HEK293 (cell line): ENCODE measurements at regions not wholly inside any gene's neighbourhood (a gene's known extent, or its start where the extent isn't known, plus 50 kb on each side); places are given as distances from the start of the nearest gene placed in this dataset.

Experiments
- CTCF ChIA-PET: fragments of 350-600 bp; formaldehyde crosslinking; extraction: SDS; loops from one replicate; lab custom pipeline; 2021; ENCODE audit warnings: antibody characterized with exemption; lab: Yijun Ruan, JAX
- POLR2A ChIA-PET: fragments of 300-600 bp; formaldehyde crosslinking; extraction: SDS; loops from one replicate; lab custom pipeline; 2020; ENCODE audit warnings: antibody characterized with exemption, inconsistent platforms; lab: Yijun Ruan, JAX
- H3K27ac ChIP-seq: fragments of 200-500 bp; sonication (Bioruptor generic); 2 replicates; pipeline ENCODE4 v1.5.1; 2014; ENCODE audit warnings: low read depth, low read length, control low read depth, inconsistent platforms; ENCODE audit errors: extremely low read depth
- H3K36me3 ChIP-seq, 2 experiments: fragments of 200-500 bp in 1 of 2; sonication (Bioruptor generic) in 1 of 2; 1 replicate in 1 of 2; 2 replicates in 1 of 2; pipeline ENCODE4 v1.5.1; 2014 to 2017; ENCODE audit warnings: inconsistent platforms in 2 of 2, low read length in 2 of 2; ENCODE audit not compliant: control insufficient read depth in 2 of 2, insufficient read depth in 1 of 2
- H3K4me1 ChIP-seq: fragments of 200-500 bp; sonication (Bioruptor generic); 2 replicates; pipeline ENCODE4 v1.5.1; 2014; ENCODE audit warnings: mild to moderate bottlenecking, low read length, inconsistent platforms; ENCODE audit not compliant: control insufficient read depth, insufficient read depth
- H3K4me3 ChIP-seq: 2 replicates; pipeline ENCODE4 v1.5.1; 2011; ENCODE audit warnings: low read depth, mild to moderate bottlenecking, control low read depth, low read length, moderate library complexity
- H3K9me3 ChIP-seq: fragments of 200-500 bp; sonication (Bioruptor generic); 2 replicates; pipeline ENCODE4 v1.5.1; 2014; ENCODE audit warnings: low read depth, low read length, inconsistent platforms; ENCODE audit not compliant: control insufficient read depth, insufficient read depth
- AEBP2 ChIP-seq: fragments of 450-650 bp; formaldehyde crosslinking; IDR thresholded peaks from 2 replicates; pipeline ENCODE4 v1.5.1; 2016; ENCODE audit warnings: missing biosample characterization, missing genetic modification characterization, borderline replicate concordance
- HIC1 ChIP-seq: fragments of 450-650 bp; formaldehyde crosslinking; IDR thresholded peaks from 2 replicates; pipeline ENCODE4 v1.5.1; 2016; ENCODE audit warnings: missing biosample characterization, missing genetic modification characterization
- KLF1 ChIP-seq: fragments of 450-650 bp; formaldehyde crosslinking; IDR thresholded peaks from 2 replicates; pipeline ENCODE4 v1.5.1; 2016; ENCODE audit warnings: missing biosample characterization, missing genetic modification characterization
- KLF10 ChIP-seq: fragments of 450-650 bp; IDR thresholded peaks from 2 replicates; pipeline ENCODE4 v1.5.1; 2018; ENCODE audit warnings: missing biosample characterization, mild to moderate bottlenecking, missing genetic modification characterization
- REPIN1 ChIP-seq: fragments of 450-650 bp; formaldehyde crosslinking; IDR thresholded peaks from 2 replicates; pipeline ENCODE4 v1.5.1; 2017; ENCODE audit warnings: missing biosample characterization, missing genetic modification characterization, low read depth
- SALL2 ChIP-seq: fragments of 450-650 bp; formaldehyde crosslinking; IDR thresholded peaks from 2 replicates; pipeline ENCODE4 v1.5.0; 2017; ENCODE audit warnings: missing biosample characterization, mild to moderate bottlenecking, missing genetic modification characterization, borderline replicate concordance
- ZBTB1 ChIP-seq: fragments of 450-650 bp; formaldehyde crosslinking; IDR thresholded peaks from 2 replicates; pipeline ENCODE4 v1.5.1; 2016; ENCODE audit warnings: missing biosample characterization, missing genetic modification characterization
- ZBTB20 ChIP-seq: fragments of 450-650 bp; formaldehyde crosslinking; IDR thresholded peaks from 2 replicates; pipeline ENCODE4 v1.5.1; 2016; ENCODE audit warnings: missing biosample characterization, missing genetic modification characterization
- ZNF24 ChIP-seq: fragments of 450-650 bp; formaldehyde crosslinking; IDR thresholded peaks from 2 replicates; pipeline ENCODE4 v1.5.1; 2016; ENCODE audit warnings: missing biosample characterization, missing genetic modification characterization
- ZNF292 ChIP-seq: fragments of 450-650 bp; formaldehyde crosslinking; IDR thresholded peaks from 2 replicates; pipeline ENCODE4 v1.5.1; 2016; ENCODE audit warnings: low read depth, missing biosample characterization, missing genetic modification characterization, borderline replicate concordance
- ZNF324 ChIP-seq: fragments of 450-650 bp; formaldehyde crosslinking; IDR thresholded peaks from 2 replicates; pipeline ENCODE4 v1.5.1; 2016; ENCODE audit warnings: missing biosample characterization, missing genetic modification characterization
- ZNF335 ChIP-seq: fragments of 450-650 bp; formaldehyde crosslinking; conservative IDR thresholded peaks from 2 replicates; pipeline ENCODE4 v1.5.1; 2016; ENCODE audit warnings: missing biosample characterization, missing genetic modification characterization
- ZNF37A ChIP-seq: fragments of 450-650 bp; IDR thresholded peaks from 2 replicates; pipeline ENCODE4 v1.5.1; 2018; ENCODE audit warnings: missing biosample characterization, missing genetic modification characterization
- ZNF416 ChIP-seq: fragments of 450-650 bp; formaldehyde crosslinking; IDR thresholded peaks from 2 replicates; pipeline ENCODE4 v1.5.1; 2016; ENCODE audit warnings: missing biosample characterization, missing genetic modification characterization
- ZNF473 ChIP-seq: fragments of 450-650 bp; formaldehyde crosslinking; IDR thresholded peaks from 2 replicates; pipeline ENCODE4 v1.5.1; 2017; ENCODE audit warnings: missing biosample characterization, missing genetic modification characterization
- ZNF621 ChIP-seq: fragments of 450-650 bp; formaldehyde crosslinking; IDR thresholded peaks from 2 replicates; pipeline ENCODE4 v1.5.1; 2017; ENCODE audit warnings: missing biosample characterization, missing genetic modification characterization
- ZNF639 ChIP-seq: fragments of 450-650 bp; formaldehyde crosslinking; IDR thresholded peaks from 2 replicates; pipeline ENCODE4 v1.5.1; 2016; ENCODE audit warnings: missing biosample characterization, missing genetic modification characterization
- ZNF664 ChIP-seq: fragments of 450-650 bp; formaldehyde crosslinking; IDR thresholded peaks from 2 replicates; pipeline ENCODE4 v1.5.1; 2016; ENCODE audit warnings: missing biosample characterization, missing genetic modification characterization
- ZNF747 ChIP-seq: fragments of 450-650 bp; formaldehyde crosslinking; IDR thresholded peaks from 2 replicates; pipeline ENCODE4 v1.5.1; 2016; ENCODE audit warnings: missing biosample characterization, missing genetic modification characterization
- ZNF768 ChIP-seq: fragments of 450-650 bp; formaldehyde crosslinking; IDR thresholded peaks from 2 replicates; pipeline ENCODE4 v1.5.1; 2018; ENCODE audit warnings: missing biosample characterization, mild to moderate bottlenecking, missing genetic modification characterization
- ZNF830 ChIP-seq: fragments of 450-650 bp; IDR thresholded peaks from 2 replicates; pipeline ENCODE4 v1.5.0; 2018; ENCODE audit warnings: missing biosample characterization, missing genetic modification characterization, low read depth, mild to moderate bottlenecking, moderate library complexity
- TF ChIP-seq, protein P1 (sequence below): fragments of 450-650 bp; formaldehyde crosslinking; IDR thresholded peaks from 2 replicates; pipeline ENCODE4 v1.5.1; 2016; ENCODE audit warnings: missing biosample characterization, missing genetic modification characterization
- TF ChIP-seq, protein P2 (sequence below): fragments of 450-650 bp; formaldehyde crosslinking; IDR thresholded peaks from 2 replicates; pipeline ENCODE4 v1.5.1; 2017; ENCODE audit warnings: missing biosample characterization, missing genetic modification characterization
- TF ChIP-seq, protein P3 (sequence below): fragments of 450-650 bp; formaldehyde crosslinking; IDR thresholded peaks from 2 replicates; pipeline ENCODE4 v1.5.1; 2017; ENCODE audit warnings: missing biosample characterization, missing genetic modification characterization

GRCh38 chr7:25550149-25550548 lies 321.9 kb upstream of the NPVF start (continued):
- TF ChIP-seq, protein P1, sequence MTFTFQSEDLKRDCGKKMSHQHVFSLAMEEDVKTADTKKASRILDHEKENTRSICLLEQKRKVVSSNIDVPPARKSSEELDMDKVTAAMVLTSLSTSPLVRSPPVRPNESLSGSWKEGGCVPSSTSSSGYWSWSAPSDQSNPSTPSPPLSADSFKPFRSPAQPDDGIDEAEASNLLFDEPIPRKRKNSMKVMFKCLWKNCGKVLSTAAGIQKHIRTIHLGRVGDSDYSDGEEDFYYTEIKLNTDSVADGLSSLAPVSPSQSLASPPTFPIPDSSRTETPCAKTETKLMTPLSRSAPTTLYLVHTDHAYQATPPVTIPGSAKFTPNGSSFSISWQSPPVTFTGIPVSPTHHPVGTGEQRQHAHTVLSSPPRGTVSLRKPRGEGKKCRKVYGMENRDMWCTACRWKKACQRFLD (tag by site-specific recombination) = no peak
- TF ChIP-seq, protein P2, sequence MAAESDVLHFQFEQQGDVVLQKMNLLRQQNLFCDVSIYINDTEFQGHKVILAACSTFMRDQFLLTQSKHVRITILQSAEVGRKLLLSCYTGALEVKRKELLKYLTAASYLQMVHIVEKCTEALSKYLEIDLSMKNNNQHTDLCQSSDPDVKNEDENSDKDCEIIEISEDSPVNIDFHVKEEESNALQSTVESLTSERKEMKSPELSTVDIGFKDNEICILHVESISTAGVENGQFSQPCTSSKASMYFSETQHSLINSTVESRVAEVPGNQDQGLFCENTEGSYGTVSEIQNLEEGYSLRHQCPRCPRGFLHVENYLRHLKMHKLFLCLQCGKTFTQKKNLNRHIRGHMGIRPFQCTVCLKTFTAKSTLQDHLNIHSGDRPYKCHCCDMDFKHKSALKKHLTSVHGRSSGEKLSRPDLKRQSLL = no peak
- no peak for TF ChIP-seq ZNF747
- no peak for TF ChIP-seq HIC1 (tag by site-specific recombination)
- no peak for TF ChIP-seq REPIN1 (tag by site-specific recombination)
- no peak for TF ChIP-seq ZNF621 (tag by site-specific recombination)
- TF ChIP-seq ZNF37A (tag by site-specific recombination) = no peak
- no peak for TF ChIP-seq KLF1 (tag by site-specific recombination)
- no peak for TF ChIP-seq ZNF335 (tag by site-specific recombination)
- TF ChIP-seq, all 188 proteins: peak for 0

DNA sequence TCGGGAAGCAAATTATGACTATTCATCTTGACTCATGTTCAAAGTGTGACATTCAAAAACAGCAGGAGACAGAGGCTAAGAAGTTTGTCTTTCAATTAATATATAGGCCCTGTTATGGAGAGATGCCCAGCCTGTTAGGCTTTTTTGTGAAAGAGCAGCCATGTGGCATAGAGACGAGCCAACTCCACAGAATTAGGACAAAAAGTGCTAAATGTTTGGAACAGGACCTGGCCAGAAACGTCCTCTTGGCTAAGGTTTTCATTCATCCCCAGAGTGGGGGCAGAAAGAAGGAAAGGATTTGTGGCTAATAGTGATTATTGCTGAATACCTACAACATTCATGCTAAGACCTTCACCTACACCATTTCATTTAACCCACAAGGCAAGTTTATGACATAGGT lies 324.7 kb upstream of the NPVF start:
- Histone ChIP-seq H3K36me3 (no peaks in the 10 kb centered on the region), H3K4me3 (no peak overlapping the region), H3K27ac (no peak overlapping the region)
- CTCF ChIA-PET = interaction anchor here (0.9 kb wide), 1 partner anchor 13 kb away, joined by 4 read pairs; no protein-coding TSS in a partner anchor
- TF ChIP-seq ZNF830 (tag by site-specific recombination) (no peak), ZNF24 (tag by site-specific recombination) (no peak), ZNF416 (tag by site-specific recombination) (no peak)
- TF ChIP-seq, all 188 proteins: peak for 0
- no peaks in the 10 kb centered on the region for H3K9me3 ChIP-seq
- H3K4me1 ChIP-seq = no peaks in the 10 kb centered on the region
- POLR2A ChIA-PET = no interaction called here

DNA sequence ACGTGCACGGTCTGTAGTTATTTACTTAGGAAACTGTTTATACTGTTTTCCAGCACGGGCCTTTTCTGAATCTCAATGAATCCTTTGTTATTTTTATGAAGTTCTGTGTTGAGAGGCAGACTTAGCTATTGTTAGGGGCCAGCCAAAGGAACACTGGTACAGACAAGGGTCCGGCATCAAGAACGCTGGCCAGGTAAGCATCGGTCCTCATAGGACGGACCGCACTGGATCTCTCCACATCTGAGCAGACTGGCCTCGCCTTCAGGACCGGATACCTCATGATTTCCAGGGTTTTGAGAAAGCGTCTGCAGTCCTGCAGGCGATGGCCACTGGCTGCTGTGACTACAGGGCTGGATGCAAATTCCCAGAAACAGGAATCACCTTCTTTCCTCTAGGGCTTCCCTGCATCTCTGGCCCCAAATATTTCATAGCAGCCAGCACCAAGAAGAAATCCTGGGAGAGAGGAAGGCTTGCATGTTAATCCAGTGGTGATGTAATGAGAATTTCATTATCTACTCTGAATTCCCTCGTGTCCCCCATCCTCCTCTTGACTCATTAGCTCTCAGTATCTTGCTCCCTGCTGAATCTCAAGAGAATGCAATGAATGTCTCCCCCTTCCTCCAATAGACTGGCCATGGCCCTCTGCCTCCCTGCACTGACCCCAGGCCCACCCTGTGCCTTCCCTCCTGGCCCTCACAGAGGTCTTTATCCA lies 325.4 kb upstream of the NPVF start:
- no peaks in the 10 kb centered on the region for H3K4me1 ChIP-seq
- H3K27ac ChIP-seq = no peak overlapping the region
- ChIA-PET CTCF (interaction anchor here (0.9 kb wide), 1 partner anchor 12 kb away, joined by 4 read pairs; no protein-coding TSS in a partner anchor), POLR2A (no interaction called here)
- H3K9me3 ChIP-seq = no peaks in the 10 kb centered on the region
- H3K4me3 ChIP-seq = no peak overlapping the region
- H3K36me3 ChIP-seq = no peaks in the 10 kb centered on the region
- TF ChIP-seq ZNF639 (tag by site-specific recombination) (no peak), ZNF473 (tag by site-specific recombination) (no peak), ZNF324 (tag by site-specific recombination) (no peak), SALL2 (tag by site-specific recombination) (no peak), ZNF830 (tag by site-specific recombination) (no peak), ZNF292 (tag by site-specific recombination) (no peak), ZNF664 (tag by site-specific recombination) (no peak), ZNF335 (tag by site-specific recombination) (no peak), AEBP2 (no peak), ZBTB20 (tag by site-specific recombination) (no peak), ZBTB1 (tag by site-specific recombination) (no peak), ZNF768 (tag by site-specific recombination) (no peak), KLF10 (tag by site-specific recombination) (no peak)
- TF ChIP-seq, protein P3, sequence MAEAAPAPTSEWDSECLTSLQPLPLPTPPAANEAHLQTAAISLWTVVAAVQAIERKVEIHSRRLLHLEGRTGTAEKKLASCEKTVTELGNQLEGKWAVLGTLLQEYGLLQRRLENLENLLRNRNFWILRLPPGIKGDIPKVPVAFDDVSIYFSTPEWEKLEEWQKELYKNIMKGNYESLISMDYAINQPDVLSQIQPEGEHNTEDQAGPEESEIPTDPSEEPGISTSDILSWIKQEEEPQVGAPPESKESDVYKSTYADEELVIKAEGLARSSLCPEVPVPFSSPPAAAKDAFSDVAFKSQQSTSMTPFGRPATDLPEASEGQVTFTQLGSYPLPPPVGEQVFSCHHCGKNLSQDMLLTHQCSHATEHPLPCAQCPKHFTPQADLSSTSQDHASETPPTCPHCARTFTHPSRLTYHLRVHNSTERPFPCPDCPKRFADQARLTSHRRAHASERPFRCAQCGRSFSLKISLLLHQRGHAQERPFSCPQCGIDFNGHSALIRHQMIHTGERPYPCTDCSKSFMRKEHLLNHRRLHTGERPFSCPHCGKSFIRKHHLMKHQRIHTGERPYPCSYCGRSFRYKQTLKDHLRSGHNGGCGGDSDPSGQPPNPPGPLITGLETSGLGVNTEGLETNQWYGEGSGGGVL (tag by site-specific recombination) = no peak
